Muscle of back (tissue), 3 donors: ENCODE measurements at regions not wholly inside any gene's neighbourhood (a gene's known extent, or its start where the extent isn't known, plus 50 kb on each side); places are given as distances from the start of the nearest gene placed in this dataset.
"Not testable (repeated sequence)": the region's sequence is repeated elsewhere in the genome, so short reads cannot be mapped to it uniquely, and the experiment has no call there.

Source experiments
- DNase-seq, 3 donors: peaks; one replicate each; pipeline versions ENCODE4 v3.0.0 to v3.0.0-alpha.2; 2013

GRCh38 chr12:8390001-8390777 is 65.6 kb upstream of the CLEC6A start:
- DNase-seq: peak in 2 of 3 donors; percentile 26 to 70

- DNase-seq: peak in 2 of 3 donors; percentile 42 to 62
Observed at GRCh38 chr12:8396225-8397071, 59.3 kb upstream of the CLEC6A start.

DNA sequence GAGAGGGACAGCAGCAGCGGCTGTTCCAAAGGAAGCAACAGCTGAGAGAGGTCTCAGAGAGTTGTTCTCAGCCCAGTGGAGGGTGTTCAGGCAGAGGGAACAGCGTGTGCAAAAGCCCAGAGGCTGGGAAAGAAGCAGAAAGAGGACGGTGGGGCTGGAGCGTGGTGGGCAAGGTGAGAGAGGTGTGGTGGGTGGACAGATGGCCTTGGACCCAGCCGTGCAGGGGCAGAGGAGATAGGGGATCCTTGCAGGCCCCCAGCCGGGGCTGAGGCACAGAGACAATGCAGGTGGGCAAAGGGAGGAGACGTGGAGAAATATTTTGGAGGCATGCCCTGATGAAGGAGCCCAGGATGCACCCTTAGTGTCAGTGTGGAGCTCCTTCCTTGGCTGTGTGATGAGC is 58.4 kb upstream of the CLEC6A start:
- DNase-seq: not testable (repeated sequence)

DNA sequence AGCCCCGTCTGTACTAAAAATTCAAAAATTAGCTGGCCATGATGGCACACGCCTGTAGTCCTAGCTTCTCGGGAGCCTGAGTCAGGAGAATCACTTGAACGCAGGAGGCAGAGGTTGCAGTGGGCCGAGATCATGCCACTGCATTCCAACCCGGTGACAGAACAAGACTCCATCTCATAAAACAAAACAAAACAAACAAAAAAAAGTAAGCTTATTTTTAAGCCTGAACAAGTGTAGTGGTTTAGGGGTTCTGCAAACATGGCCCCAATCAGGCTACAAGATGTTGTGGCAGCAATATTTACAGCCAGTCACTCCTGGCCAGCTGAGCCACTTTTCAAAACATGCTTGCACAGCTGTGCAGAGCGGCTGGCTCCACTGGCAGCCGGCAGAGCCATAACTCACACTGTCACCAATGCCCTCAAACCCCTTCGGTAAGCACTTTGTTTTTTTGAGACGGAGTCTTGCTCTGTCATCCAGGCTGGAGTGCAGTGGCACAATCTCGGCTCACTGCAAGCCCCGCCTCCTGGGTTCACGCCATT is 56.2 kb upstream of the CLEC6A start:
- DNase-seq: not testable (repeated sequence)

DNA sequence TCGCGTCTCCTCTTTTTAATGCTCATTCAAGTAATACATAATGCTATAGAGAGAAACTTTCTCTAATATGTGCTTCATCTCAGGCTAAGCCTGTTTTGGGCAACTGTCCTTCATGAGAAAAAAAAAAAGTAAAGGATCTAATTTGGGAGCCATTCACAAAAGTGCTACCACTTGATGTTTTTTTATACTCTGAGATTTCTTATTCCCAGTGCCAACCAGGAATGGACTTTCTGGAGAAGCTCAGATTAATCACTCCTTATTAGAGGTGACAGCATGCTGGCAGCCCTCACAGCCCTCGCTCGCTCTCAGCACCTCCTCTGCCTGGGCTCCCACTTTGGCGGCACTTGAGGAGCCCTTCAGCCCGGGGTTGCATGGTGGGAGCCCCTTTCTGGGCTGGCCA is 51.9 kb upstream of the CLEC6A start:
- DNase-seq: not testable (repeated sequence)

- not testable (repeated sequence) for DNase-seq
Observed at GRCh38 chr12:8404341-8404740, 51.4 kb upstream of the CLEC6A start.
